ENCODE measurements at regions not wholly inside any gene's neighbourhood (a gene's known extent, or its start where the extent isn't known, plus 50 kb on each side); places are given as distances from the start of the nearest gene placed in this dataset.

GRCh38 chr13:73954808-73955207 lies 179.4 kb downstream of the KLF12 start:
- no peak overlapping the region for H3K4me3 Mint-ChIP-seq
- H3K27me3 Mint-ChIP-seq = no peaks in the 10 kb centered on the region
- H3K9me3 Mint-ChIP-seq = peaks cover 3% of the 10 kb centered on the region
- ATAC-seq = no peak
- no peak overlapping the region for H3K27ac Mint-ChIP-seq
- H3K36me3 Mint-ChIP-seq = peaks cover 20% of the 10 kb centered on the region
- peaks cover 38% of the 10 kb centered on the region for H3K4me1 Mint-ChIP-seq

- Mint-ChIP-seq H3K4me3 (no peak overlapping the region), H3K27ac (no peak overlapping the region), H3K36me3 (peaks cover 20% of the 10 kb centered on the region), H3K9me3 (peaks cover 3% of the 10 kb centered on the region), H3K27me3 (no peaks in the 10 kb centered on the region), H3K4me1 (peaks cover 49% of the 10 kb centered on the region)
- ATAC-seq = no peak
Measured at GRCh38 chr13:73952648-73953047, 181.6 kb downstream of the KLF12 start.

- no peaks in the 10 kb centered on the region for H3K27me3 Mint-ChIP-seq
- no peak for ATAC-seq
- no peak overlapping the region for H3K4me3 Mint-ChIP-seq
- H3K4me1 Mint-ChIP-seq = peaks cover 41% of the 10 kb centered on the region
- peaks cover 20% of the 10 kb centered on the region for H3K36me3 Mint-ChIP-seq
- no peaks in the 10 kb centered on the region for H3K9me3 Mint-ChIP-seq
- H3K27ac Mint-ChIP-seq = peak overlapping the region; percentile 35
Measured at GRCh38 chr13:73948848-73949529, 185.2 kb downstream of the KLF12 start.

- Mint-ChIP-seq H3K36me3 (peaks cover 22% of the 10 kb centered on the region), H3K4me3 (no peak overlapping the region), H3K4me1 (peaks cover 33% of the 10 kb centered on the region), H3K27me3 (no peaks in the 10 kb centered on the region), H3K9me3 (no peaks in the 10 kb centered on the region), H3K27ac (no peak overlapping the region)
- ATAC-seq = no peak
Measured at GRCh38 chr13:73945871-73946270, 188.3 kb downstream of the KLF12 start.

- no peaks in the 10 kb centered on the region for H3K27me3 Mint-ChIP-seq
- peaks cover 33% of the 10 kb centered on the region for H3K4me1 Mint-ChIP-seq
- no peak overlapping the region for H3K27ac Mint-ChIP-seq
- H3K36me3 Mint-ChIP-seq = peaks cover 17% of the 10 kb centered on the region
- H3K9me3 Mint-ChIP-seq = no peaks in the 10 kb centered on the region
- ATAC-seq = no peak
- H3K4me3 Mint-ChIP-seq = no peak overlapping the region
Measured at GRCh38 chr13:73945382-73945781, 188.8 kb downstream of the KLF12 start.

- H3K4me3 Mint-ChIP-seq = no peak overlapping the region
- ATAC-seq = no peak
Measured at GRCh38 chr13:73943965-73944233, 190.3 kb downstream of the KLF12 start.

GRCh38 chr13:73943137-73943964 lies 190.9 kb downstream of the KLF12 start:
- peaks cover 16% of the 10 kb centered on the region for H3K36me3 Mint-ChIP-seq
- no peak overlapping the region for H3K4me3 Mint-ChIP-seq
- peak; percentile 86 for ATAC-seq
- H3K4me1 Mint-ChIP-seq = peaks cover 19% of the 10 kb centered on the region
- H3K27ac Mint-ChIP-seq = peak overlapping the region; percentile 72
- no peaks in the 10 kb centered on the region for H3K27me3 Mint-ChIP-seq
- no peaks in the 10 kb centered on the region for H3K9me3 Mint-ChIP-seq

More at GRCh38 chr13:73943965-73944233, 190.3 kb downstream of the KLF12 start:
- Mint-ChIP-seq H3K27ac (peak overlapping the region; percentile 72), H3K4me1 (peaks cover 24% of the 10 kb centered on the region), H3K36me3 (peaks cover 16% of the 10 kb centered on the region), H3K9me3 (no peaks in the 10 kb centered on the region), H3K27me3 (no peaks in the 10 kb centered on the region)

- Mint-ChIP-seq H3K9me3 (no peaks in the 10 kb centered on the region), H3K27me3 (no peaks in the 10 kb centered on the region), H3K4me1 (peaks cover 19% of the 10 kb centered on the region), H3K4me3 (no peak overlapping the region), H3K36me3 (peaks cover 16% of the 10 kb centered on the region), H3K27ac (no peak overlapping the region)
- ATAC-seq = no peak
Measured at GRCh38 chr13:73941752-73942151, 192.5 kb downstream of the KLF12 start.

GRCh38 chr13:73940098-73940497 lies 194.1 kb downstream of the KLF12 start:
- Mint-ChIP-seq H3K36me3 (peaks cover 31% of the 10 kb centered on the region), H3K4me1 (peaks cover 19% of the 10 kb centered on the region), H3K27ac (no peak overlapping the region), H3K9me3 (no peaks in the 10 kb centered on the region), H3K27me3 (no peaks in the 10 kb centered on the region), H3K4me3 (no peak overlapping the region)
- ATAC-seq = no peak

GRCh38 chr13:73939603-73940002 lies 194.6 kb downstream of the KLF12 start:
- no peak overlapping the region for H3K4me3 Mint-ChIP-seq
- no peaks in the 10 kb centered on the region for H3K9me3 Mint-ChIP-seq
- H3K4me1 Mint-ChIP-seq = peaks cover 20% of the 10 kb centered on the region
- H3K27ac Mint-ChIP-seq = no peak overlapping the region
- no peaks in the 10 kb centered on the region for H3K27me3 Mint-ChIP-seq
- peaks cover 31% of the 10 kb centered on the region for H3K36me3 Mint-ChIP-seq
- no peak for ATAC-seq

GRCh38 chr13:73939071-73939380 lies 195.2 kb downstream of the KLF12 start:
- Mint-ChIP-seq H3K9me3 (no peaks in the 10 kb centered on the region), H3K36me3 (peaks cover 31% of the 10 kb centered on the region), H3K4me3 (no peak overlapping the region), H3K4me1 (peaks cover 26% of the 10 kb centered on the region), H3K27me3 (no peaks in the 10 kb centered on the region), H3K27ac (no peak overlapping the region)
- ATAC-seq = no peak

- H3K4me1 Mint-ChIP-seq = peaks cover 27% of the 10 kb centered on the region
- H3K36me3 Mint-ChIP-seq = peaks cover 29% of the 10 kb centered on the region
- ATAC-seq = no peak
- no peaks in the 10 kb centered on the region for H3K9me3 Mint-ChIP-seq
- no peaks in the 10 kb centered on the region for H3K27me3 Mint-ChIP-seq
- H3K27ac Mint-ChIP-seq = no peak overlapping the region
- no peak overlapping the region for H3K4me3 Mint-ChIP-seq
Measured at GRCh38 chr13:73938372-73939070, 195.7 kb downstream of the KLF12 start.

- Mint-ChIP-seq H3K9me3 (no peaks in the 10 kb centered on the region), H3K27me3 (no peaks in the 10 kb centered on the region), H3K36me3 (peaks cover 20% of the 10 kb centered on the region), H3K4me3 (no peak overlapping the region), H3K27ac (no peak overlapping the region), H3K4me1 (peaks cover 21% of the 10 kb centered on the region)
- ATAC-seq = no peak
Measured at GRCh38 chr13:73937441-73937840, 196.8 kb downstream of the KLF12 start.

- no peaks in the 10 kb centered on the region for H3K27me3 Mint-ChIP-seq
- peaks cover 21% of the 10 kb centered on the region for H3K4me1 Mint-ChIP-seq
- H3K9me3 Mint-ChIP-seq = no peaks in the 10 kb centered on the region
- H3K36me3 Mint-ChIP-seq = peaks cover 15% of the 10 kb centered on the region
- H3K4me3 Mint-ChIP-seq = no peak overlapping the region
- no peak overlapping the region for H3K27ac Mint-ChIP-seq
- no peak for ATAC-seq
Measured at GRCh38 chr13:73935991-73936390, 198.2 kb downstream of the KLF12 start.

- peaks cover 15% of the 10 kb centered on the region for H3K36me3 Mint-ChIP-seq
- no peak overlapping the region for H3K4me3 Mint-ChIP-seq
- H3K9me3 Mint-ChIP-seq = no peaks in the 10 kb centered on the region
- H3K27me3 Mint-ChIP-seq = no peaks in the 10 kb centered on the region
- no peak for ATAC-seq
- H3K4me1 Mint-ChIP-seq = peaks cover 21% of the 10 kb centered on the region
- H3K27ac Mint-ChIP-seq = no peak overlapping the region
Measured at GRCh38 chr13:73934771-73935170, 199.4 kb downstream of the KLF12 start.

GRCh38 chr13:73934215-73934641 lies 200.0 kb downstream of the KLF12 start:
- no peaks in the 10 kb centered on the region for H3K9me3 Mint-ChIP-seq
- H3K27me3 Mint-ChIP-seq = no peaks in the 10 kb centered on the region
- ATAC-seq = no peak
- peaks cover 21% of the 10 kb centered on the region for H3K4me1 Mint-ChIP-seq
- H3K27ac Mint-ChIP-seq = peak overlapping the region; percentile 8
- peaks cover 15% of the 10 kb centered on the region for H3K36me3 Mint-ChIP-seq
- no peak overlapping the region for H3K4me3 Mint-ChIP-seq

Measured in stimulated activated memory B cell treated with anti-CD40 and anti-IgM and Interleukin-4, amounts not matched to agents 10 μg/mL and 1 μg/mL and 100 μg/mL, for 72 hours (primary cell).